GM12878 (cell line): ENCODE measurements at regions not wholly inside any gene's neighbourhood (a gene's known extent, or its start where the extent isn't known, plus 50 kb on each side); places are given as distances from the start of the nearest gene placed in this dataset.

Experiments
- ATAC-seq: fragments of 200-7000 bp; cut with Tn5 transposase; 3 replicates; pipeline ENCODE4 v1.9.1; 2020; ENCODE audit warnings: mild to moderate bottlenecking, moderate library complexity
- BruUV-seq: library from RNA; stranded (reverse); fragments of 400-500 nt; replicated peaks from 2 replicates; lab custom pipeline; 2021; lab: Mats Ljungman, UMichigan
- CTCF ChIA-PET: fragments of 300-600 bp; sonication (Branson Sonifier 250); formaldehyde crosslinking; extraction: SDS; loops from one replicate; lab custom pipeline; 2021; ENCODE audit warnings: inconsistent platforms; lab: Yijun Ruan, JAX
- POLR2A ChIA-PET: fragments of 350-600 bp; formaldehyde crosslinking; extraction: SDS; loops from one replicate; lab custom pipeline; 2021; ENCODE audit warnings: inconsistent platforms; lab: Charles Lee
- RAD21 ChIA-PET: fragments of 300-600 bp; sonication (Branson Sonifier 250); formaldehyde crosslinking; loops from one replicate; lab custom pipeline; 2023; ENCODE audit warnings: antibody characterized with exemption; ENCODE audit not compliant: unreplicated experiment; lab: Charles Lee
- SMC1A ChIA-PET: fragments of 300-600 bp; sonication (Branson Sonifier 250); formaldehyde crosslinking; loops from one replicate; lab custom pipeline; 2023; ENCODE audit not compliant: unreplicated experiment, uncharacterized antibody; lab: Charles Lee
- DNase-seq: peaks from one replicate; pipeline ENCODE4 v3.0.0-alpha.2; 2011; ENCODE audit warnings: low read depth, low spot score
- FAIRE-seq: peaks from 3 replicates; lab custom pipeline; 2011; peaks lifted over from hg19 to GRCh38; lab: Jason Lieb, UNC
- H2AFZ ChIP-seq: 2 replicates; pipeline ENCODE4 v1.6.0; 2011; ENCODE audit warnings: low read depth, low read length, control low read depth; ENCODE audit not compliant: control insufficient read depth
- H3K27ac ChIP-seq: 2 replicates; pipeline ENCODE4 v1.5.1; 2011; ENCODE audit warnings: control low read depth; ENCODE audit not compliant: control insufficient read depth, insufficient read depth
- H3K27me3 ChIP-seq, 2 experiments: replicated peaks in 1 of 2; 2 replicates each; pipeline versions ENCODE4 v1.6.0 to v1.6.1; 2011; ENCODE audit warnings: low read length in 1 of 2; ENCODE audit not compliant: control insufficient read depth in 2 of 2, insufficient read depth in 2 of 2
- H3K36me3 ChIP-seq, 2 experiments: 2 replicates each; pipeline ENCODE4 v1.5.1; 2011; ENCODE audit warnings: low read length in 1 of 2; ENCODE audit not compliant: control insufficient read depth in 2 of 2, insufficient read depth in 2 of 2
- H3K4me1 ChIP-seq: 2 replicates; pipeline ENCODE4 v1.6.1; 2011; ENCODE audit warnings: mild to moderate bottlenecking, low read length, moderate library complexity, mixed read lengths; ENCODE audit not compliant: control insufficient read depth, insufficient read depth
- H3K4me2 ChIP-seq: 2 replicates; pipeline ENCODE4 v1.6.0; 2011; ENCODE audit warnings: control low read depth; ENCODE audit not compliant: control insufficient read depth, insufficient read depth
- H3K4me3 ChIP-seq: fragments of 200-600 bp; sonication (generic); 2 replicates; pipeline ENCODE4 v1.5.1; 2016
- H3K79me2 ChIP-seq: 2 replicates; pipeline ENCODE4 v1.6.0; 2011; ENCODE audit warnings: low read length; ENCODE audit not compliant: control insufficient read depth, insufficient read depth
- H3K9ac ChIP-seq: 2 replicates; pipeline ENCODE4 v1.8.0; 2011; ENCODE audit warnings: low read length, control low read depth, mixed read lengths; ENCODE audit not compliant: control insufficient read depth, insufficient read depth
- H3K9me3 ChIP-seq: replicated peaks from 3 replicates; pipeline ENCODE4 v1.5.1; 2011; ENCODE audit warnings: mild to moderate bottlenecking, low read length; ENCODE audit not compliant: control insufficient read depth, insufficient read depth
- H4K20me1 ChIP-seq: 2 replicates; pipeline ENCODE4 v1.6.0; 2011; ENCODE audit not compliant: control insufficient read depth, insufficient read depth
- ETV6 ChIP-seq, 2 experiments: fragments of 450-650 bp in 1 of 2; IDR thresholded peaks in 1 of 2; conservative IDR thresholded peaks in 1 of 2; 2 replicates each; pipeline ENCODE4 v1.6.1; 2014; ENCODE audit warnings: antibody characterized with exemption in 1 of 2, borderline replicate concordance in 1 of 2, low read depth in 1 of 2, mild to moderate bottlenecking in 1 of 2, moderate library complexity in 1 of 2
- IRF4 ChIP-seq: IDR thresholded peaks from 2 replicates; pipeline ENCODE4 v1.6.1; 2011; ENCODE audit warnings: low read depth, low read length
- IRF5 ChIP-seq: fragments of 450-650 bp; IDR thresholded peaks from 2 replicates; pipeline ENCODE4 v1.6.1; 2017; ENCODE audit warnings: borderline replicate concordance
- NBN ChIP-seq: fragments of 450-650 bp; IDR thresholded peaks from 2 replicates; pipeline ENCODE4 v1.6.1; 2016
- PAX8 ChIP-seq: fragments of 450-650 bp; IDR thresholded peaks from 2 replicates; pipeline ENCODE4 v1.6.1; 2017; ENCODE audit warnings: mild to moderate bottlenecking, moderate library complexity
- PML ChIP-seq: IDR thresholded peaks from 2 replicates; pipeline ENCODE4 v1.6.1; 2012; ENCODE audit warnings: low read length, inconsistent platforms
- SMARCA5 ChIP-seq: fragments of 450-650 bp; IDR thresholded peaks from 2 replicates; pipeline ENCODE4 v1.6.1; 2017; ENCODE audit warnings: mild to moderate bottlenecking
- ZBTB11 ChIP-seq: fragments of 450-650 bp; formaldehyde crosslinking; IDR thresholded peaks from 2 replicates; pipeline ENCODE4 v1.5.0; 2022; ENCODE audit warnings: mild to moderate bottlenecking, missing genetic modification characterization
- WGBS: methylation state at CpG from one replicate; pipeline ENCODE4 v1.1.6; 2016; ENCODE audit warnings: low lambda C conversion rate; ENCODE audit not compliant: insufficient replicate concordance, insufficient coverage; ENCODE audit errors: missing lambda C conversion rate; 5-methylcytosine and 5-hydroxymethylcytosine counted together
- in situ Hi-C: fragments of 300-500 bp; cut with MboI; formaldehyde crosslinking; loops from 9 replicates; pipeline ENCODE4 v1.14.3; 2018; ENCODE audit warnings: mixed read lengths
- intact Hi-C: fragments of 100-400 bp; cut with micrococcal nuclease; formaldehyde crosslinking; loops from one replicate; pipeline ENCODE4 v1.14.2; 2022; ENCODE audit not compliant: unreplicated experiment

GRCh38 chr7:25718596-25718995 is 433.4 kb upstream of the NFE2L3 start:
- BruUV-seq, result no TSS peak
- SMC1A ChIA-PET, result no interaction called here
- DNase-seq (no peak), ATAC-seq (no peak), FAIRE-seq (no peak)
- in situ Hi-C loops, result no loop called here
- Histone ChIP-seq H3K4me2 (no peak overlapping the region), H3K4me1 (no peaks in the 10 kb centered on the region), H3K79me2 (no peaks in the 10 kb centered on the region), H3K27me3 (no peaks in the 10 kb centered on the region; a peak in 1 of 4 replicates), H3K36me3 (no peaks in the 10 kb centered on the region), H4K20me1 (no peaks in the 10 kb centered on the region), H3K9me3 (no peaks in the 10 kb centered on the region), H2AFZ (no peak overlapping the region), H3K4me3 (no peak overlapping the region), H3K27ac (no peak overlapping the region), H3K9ac (no peak overlapping the region)
- intact Hi-C loops, result no loop called here
- RAD21 ChIA-PET, result no interaction called here
- WGBS, result 37% methylated on average over 4 of the region's 4 CpGs
- POLR2A ChIA-PET, result interaction anchor here (0.6 kb wide), 1 partner anchor 17 kb away, joined by 3 read pairs; no protein-coding TSS in a partner anchor
- CTCF ChIA-PET, result no interaction called here
- no peak for TF ChIP-seq ETV6 (conservative IDR thresholded peaks at IDR 0.05 in 1 of 2, IDR thresholded peaks at IDR 0.05 in 1 of 2; ENCODE audit: borderline replicate concordance in 1 of 2, low read depth in 1 of 2)
- TF ChIP-seq PAX8, result no peak
- no peak for TF ChIP-seq PML
- TF ChIP-seq SMARCA5, result no peak
- no peak for TF ChIP-seq IRF5
- no peak for TF ChIP-seq ZBTB11 (CRISPR knock-in tag)
- no peak for TF ChIP-seq IRF4
- TF ChIP-seq NBN, result no peak
